Neuronal stem cell (in vitro differentiated cells): ENCODE measurements at regions not wholly inside any gene's neighbourhood (a gene's known extent, or its start where the extent isn't known, plus 50 kb on each side); places are given as distances from the start of the nearest gene placed in this dataset.

Source experiments
- DNase-seq: peaks from one replicate; pipeline ENCODE4 v3.0.0-alpha.2; 2013; ENCODE audit warnings: low spot score
- H2AFZ ChIP-seq: one replicate; pipeline ENCODE4 v1.6.1; 2013; ENCODE audit warnings: mild to moderate bottlenecking, low read length, inconsistent platforms
- H2AK5ac ChIP-seq: 2 replicates; pipeline ENCODE4 v1.6.1; 2013; ENCODE audit warnings: low read depth, mild to moderate bottlenecking, inconsistent platforms, low read length, moderate library complexity, mixed read lengths
- H2BK120ac ChIP-seq: 2 replicates; pipeline ENCODE4 v1.6.1; 2013; ENCODE audit warnings: low read depth, mild to moderate bottlenecking, inconsistent platforms, low read length, moderate library complexity, mixed read lengths
- H2BK12ac ChIP-seq: one replicate; pipeline ENCODE4 v1.6.1; 2013; ENCODE audit warnings: low read length, inconsistent platforms
- H2BK15ac ChIP-seq: 2 replicates; pipeline ENCODE4 v1.6.1; 2013; ENCODE audit warnings: mild to moderate bottlenecking, low read length, inconsistent platforms, mixed read lengths
- H2BK5ac ChIP-seq: one replicate; pipeline ENCODE4 v1.6.1; 2013; ENCODE audit warnings: inconsistent platforms, mild to moderate bottlenecking, low read length, moderate library complexity
- H3K14ac ChIP-seq: one replicate; pipeline ENCODE4 v1.6.1; 2013; ENCODE audit warnings: low read length, inconsistent platforms
- H3K18ac ChIP-seq: 2 replicates; pipeline ENCODE4 v1.6.1; 2013; ENCODE audit warnings: low read length, inconsistent platforms
- H3K23ac ChIP-seq: 2 replicates; pipeline ENCODE4 v1.6.1; 2013; ENCODE audit warnings: low read depth, mild to moderate bottlenecking, mixed read lengths, low read length, inconsistent platforms; ENCODE audit not compliant: poor library complexity
- H3K27ac ChIP-seq: replicated peaks from 3 replicates; pipeline ENCODE4 v1.5.1; 2013; ENCODE audit warnings: low read length, inconsistent platforms
- H3K27me3 ChIP-seq, 3 experiments: 2 replicates each; pipeline ENCODE4 v1.6.1; 2013; ENCODE audit warnings: low read length in 3 of 3, mild to moderate bottlenecking in 2 of 3, inconsistent platforms in 1 of 3, low read depth in 1 of 3, mixed read lengths in 1 of 3, moderate library complexity in 1 of 3; ENCODE audit not compliant: control insufficient read depth in 3 of 3, insufficient read depth in 3 of 3
- H3K36me3 ChIP-seq, 2 donors: replicated peaks in 1 of 2; 2 replicates each; pipeline ENCODE4 v1.6.1; 2013; ENCODE audit warnings: low read length in 2 of 2; ENCODE audit not compliant: control insufficient read depth in 2 of 2, insufficient read depth in 2 of 2
- H3K4ac ChIP-seq: 2 replicates; pipeline ENCODE4 v1.6.1; 2013; ENCODE audit warnings: inconsistent platforms, mild to moderate bottlenecking, low read length, moderate library complexity
- H3K4me1 ChIP-seq, 2 donors: 1 replicate in 1 of 2; 2 replicates in 1 of 2; pipeline ENCODE4 v1.6.1; 2013; ENCODE audit warnings: low read length in 2 of 2, low read depth in 1 of 2; ENCODE audit not compliant: control insufficient read depth in 2 of 2, insufficient read depth in 1 of 2
- H3K4me2 ChIP-seq: one replicate; pipeline ENCODE4 v1.6.1; 2013; ENCODE audit warnings: mild to moderate bottlenecking, low read length, inconsistent platforms; ENCODE audit not compliant: insufficient read depth, poor library complexity, severe bottlenecking
- H3K4me3 ChIP-seq, 2 donors: 2 replicates each; pipeline ENCODE4 v1.5.1; 2013; ENCODE audit warnings: low read length in 2 of 2, mild to moderate bottlenecking in 2 of 2, inconsistent platforms in 1 of 2, moderate library complexity in 1 of 2
- H3K79me1 ChIP-seq: one replicate; pipeline ENCODE4 v1.6.1; 2013; ENCODE audit warnings: low read depth, mild to moderate bottlenecking, inconsistent platforms, low read length, moderate library complexity
- H3K9ac ChIP-seq: one replicate; pipeline ENCODE4 v1.6.1; 2013; ENCODE audit warnings: mild to moderate bottlenecking, low read depth, low read length, inconsistent platforms; ENCODE audit not compliant: poor library complexity
- H3K9me3 ChIP-seq, 2 donors: replicated peaks in 1 of 2; 2 replicates each; pipeline versions ENCODE3 to v1.6.1; 2013; ENCODE audit warnings: low read length in 2 of 2, mild to moderate bottlenecking in 2 of 2, inconsistent platforms in 1 of 2, low read depth in 1 of 2, mixed read lengths in 1 of 2, moderate library complexity in 1 of 2; ENCODE audit not compliant: control insufficient read depth in 2 of 2, insufficient read depth in 1 of 2
- H4K8ac ChIP-seq: one replicate; pipeline ENCODE4 v1.6.1; 2013; ENCODE audit warnings: low read depth, mild to moderate bottlenecking, inconsistent platforms, low read length, moderate library complexity
- H4K91ac ChIP-seq: one replicate; pipeline ENCODE4 v1.6.1; 2013; ENCODE audit warnings: low read length, low read depth, mild to moderate bottlenecking, inconsistent platforms; ENCODE audit not compliant: poor library complexity
- WGBS, 2 donors: extraction: QIAGEN DNeasy Blood & Tissue Kit; methylation state at CpG; one replicate each; pipeline ENCODE4 v1.1.7; 2013; ENCODE audit warnings: missing lambda C conversion rate in 2 of 2, mixed read lengths in 1 of 2; ENCODE audit not compliant: insufficient read length in 2 of 2, insufficient replicate concordance in 1 of 2; ENCODE audit errors: extremely low coverage in 2 of 2; 5-methylcytosine and 5-hydroxymethylcytosine counted together

DNA sequence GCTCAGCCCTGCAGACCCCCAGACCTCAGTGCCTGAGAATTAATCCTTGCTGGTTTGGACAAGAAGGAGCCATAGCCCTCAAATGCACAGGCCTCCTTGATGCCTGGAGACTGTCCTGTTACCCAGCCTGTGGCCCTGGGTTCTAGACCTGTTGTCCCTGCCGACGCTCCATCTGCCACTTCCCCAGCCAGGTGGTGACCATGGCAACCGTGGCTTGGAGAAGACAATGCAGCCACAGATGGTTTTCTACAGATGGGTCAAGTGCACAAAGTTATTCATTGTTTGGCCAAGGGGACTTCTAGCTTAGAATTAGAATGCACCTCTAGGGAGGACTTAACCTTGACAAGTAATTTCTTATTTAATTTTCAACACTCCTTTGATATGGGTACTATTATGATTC lies 297.1 kb downstream of the UACA start:
- Histone ChIP-seq H3K27ac (no peak overlapping the region), H2AFZ (no peak overlapping the region), H3K79me1 (no peaks in the 10 kb centered on the region), H3K4me2 (no peak overlapping the region), H3K23ac (no peak overlapping the region), H3K18ac (no peak overlapping the region), H3K36me3 (no peaks in the 10 kb centered on the region), H2BK120ac (no peak overlapping the region), H3K27me3 (peaks cover 0 to 3% (median 0%) of the 10 kb centered on the region in 3 experiments), H3K4ac (peak overlapping the region; percentile 24), H3K14ac (no peak overlapping the region), H4K91ac (no peak overlapping the region), H3K4me3 (no peak overlapping the region), H3K4me1 (peaks cover 0 to 3% of the 10 kb centered on the region in 2 donors), H2AK5ac (no peak overlapping the region), H3K9ac (no peak overlapping the region), H2BK12ac (no peak overlapping the region), H4K8ac (no peak overlapping the region), H2BK15ac (no peak overlapping the region), H2BK5ac (no peak overlapping the region), H3K9me3 (no peaks in the 10 kb centered on the region)
- no peak for DNase-seq
- WGBS, 2 donors = no CpG with 5 or more reads among the region's 3 CpGs

DNA sequence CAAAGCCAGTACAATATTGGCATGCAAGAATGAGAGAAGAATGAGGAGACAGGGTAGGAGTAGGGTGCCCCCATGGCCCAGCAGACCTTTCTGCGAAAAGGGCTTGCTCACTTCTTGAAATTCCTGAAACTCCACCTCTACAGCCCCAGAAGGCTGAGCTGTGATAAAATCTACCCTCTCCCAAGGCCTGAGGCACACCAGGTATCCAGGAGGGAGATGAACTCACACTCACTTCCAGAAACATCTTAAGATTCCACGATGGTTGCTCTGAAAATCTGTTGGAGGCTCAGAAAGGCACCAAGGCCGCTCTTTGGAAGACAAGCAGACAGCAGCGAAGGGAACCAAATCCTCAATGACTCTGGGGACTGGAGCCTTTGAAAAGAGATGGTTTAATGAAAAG lies 297.5 kb downstream of the UACA start:
- Histone ChIP-seq H2BK5ac (no peak overlapping the region), H2BK120ac (no peak overlapping the region), H3K18ac (no peak overlapping the region), H2BK15ac (no peak overlapping the region), H3K9me3 (no peaks in the 10 kb centered on the region), H3K14ac (no peak overlapping the region), H3K27ac (no peak overlapping the region), H2AK5ac (no peak overlapping the region), H3K36me3 (no peaks in the 10 kb centered on the region), H3K27me3 (peaks cover 0 to 3% (median 0%) of the 10 kb centered on the region in 3 experiments), H3K4me3 (no peak overlapping the region), H3K4ac (no peak overlapping the region), H2AFZ (no peak overlapping the region), H3K4me1 (peaks cover 0 to 3% of the 10 kb centered on the region in 2 donors), H4K8ac (no peak overlapping the region), H2BK12ac (no peak overlapping the region), H3K23ac (no peak overlapping the region), H3K79me1 (no peaks in the 10 kb centered on the region), H4K91ac (no peak overlapping the region), H3K4me2 (no peak overlapping the region), H3K9ac (no peak overlapping the region)
- no CpG with 5 or more reads among the region's 4 CpGs for WGBS, 2 donors
- no peak for DNase-seq

DNA sequence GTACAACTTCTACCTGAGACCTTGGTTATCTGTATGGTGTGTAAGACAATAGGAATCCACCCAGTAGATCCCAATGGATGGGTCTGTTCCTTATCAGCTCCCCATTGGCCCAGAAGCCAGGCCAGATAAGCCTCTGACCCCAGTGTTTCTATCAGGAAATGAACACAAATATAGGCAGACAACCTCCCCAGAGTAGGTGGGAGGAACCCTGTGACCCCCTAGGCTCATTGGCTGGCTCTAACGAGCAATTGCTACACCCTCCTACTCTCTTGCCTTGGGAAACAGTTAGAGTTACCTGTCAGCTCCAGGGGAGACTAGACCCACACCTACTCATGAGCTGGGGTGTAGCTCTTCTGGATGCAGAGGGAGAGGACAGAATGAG lies 299.9 kb downstream of the UACA start:
- Histone ChIP-seq H3K23ac (no peak overlapping the region), H3K14ac (no peak overlapping the region), H3K9ac (no peak overlapping the region), H2BK120ac (no peak overlapping the region), H4K8ac (no peak overlapping the region), H3K4me1 (peaks cover 0 to 3% of the 10 kb centered on the region in 2 donors), H2BK15ac (no peak overlapping the region), H3K36me3 (no peaks in the 10 kb centered on the region), H2AFZ (no peak overlapping the region), H3K18ac (no peak overlapping the region), H3K27ac (no peak overlapping the region), H3K9me3 (no peaks in the 10 kb centered on the region), H2BK12ac (no peak overlapping the region), H2BK5ac (no peak overlapping the region), H3K27me3 (no peaks in the 10 kb centered on the region), H2AK5ac (no peak overlapping the region), H4K91ac (no peak overlapping the region), H3K4me3 (no peak overlapping the region), H3K4ac (no peak overlapping the region), H3K4me2 (no peak overlapping the region), H3K79me1 (no peaks in the 10 kb centered on the region)
- WGBS, 2 donors = no CpG with 5 or more reads among the region's 1 CpG
- no peak for DNase-seq

DNA sequence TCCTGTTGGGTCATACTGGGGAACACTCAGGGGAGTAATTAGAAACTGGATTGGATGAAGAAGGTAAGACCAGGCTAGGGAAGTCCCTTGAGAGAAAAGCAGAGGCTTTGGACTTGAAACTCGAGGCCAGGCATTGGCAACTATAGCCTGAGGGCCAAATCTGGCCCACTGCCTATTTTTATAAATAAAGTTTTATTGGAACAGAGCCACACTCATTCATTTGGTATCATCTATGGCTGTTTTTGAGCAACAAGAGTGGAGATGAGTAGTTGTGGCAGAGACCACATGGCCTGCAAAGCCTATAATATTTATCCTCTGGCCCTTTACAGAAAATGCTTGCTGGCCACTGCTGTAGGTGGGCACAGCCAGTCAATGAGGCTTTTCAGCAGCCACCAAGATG lies 301.4 kb downstream of the UACA start:
- no CpG with 5 or more reads among the region's 1 CpG for WGBS, 2 donors
- Histone ChIP-seq H2BK5ac (no peak overlapping the region), H3K9ac (no peak overlapping the region), H2BK15ac (no peak overlapping the region), H3K9me3 (no peaks in the 10 kb centered on the region), H2AFZ (no peak overlapping the region), H3K27ac (no peak overlapping the region), H3K36me3 (no peaks in the 10 kb centered on the region), H3K4me3 (no peak overlapping the region), H2AK5ac (no peak overlapping the region), H2BK120ac (no peak overlapping the region), H3K4ac (no peak overlapping the region), H3K27me3 (no peaks in the 10 kb centered on the region), H4K91ac (no peak overlapping the region), H3K79me1 (no peaks in the 10 kb centered on the region), H4K8ac (no peak overlapping the region), H3K14ac (no peak overlapping the region), H3K23ac (no peak overlapping the region), H2BK12ac (no peak overlapping the region), H3K18ac (no peak overlapping the region), H3K4me1 (peaks cover 0 to 3% of the 10 kb centered on the region in 2 donors), H3K4me2 (no peak overlapping the region)
- DNase-seq = no peak
